SK-N-SH (cell line): ENCODE measurements at regions not wholly inside any gene's neighbourhood (a gene's known extent, or its start where the extent isn't known, plus 50 kb on each side); places are given as distances from the start of the nearest gene placed in this dataset.

Experiments used
- FOXM1 ChIP-seq: IDR thresholded peaks from 2 replicates; pipeline ENCODE4 v1.4.0; 2012; ENCODE audit warnings: low read depth, mild to moderate bottlenecking
- GABPA ChIP-seq: IDR thresholded peaks from 2 replicates; pipeline ENCODE4 v1.4.0; 2012; ENCODE audit warnings: low read depth, mild to moderate bottlenecking
- JUND ChIP-seq: IDR thresholded peaks from 2 replicates; pipeline ENCODE4 v1.4.0; 2012
- POLR2AphosphoS5 ChIP-seq: IDR thresholded peaks from 2 replicates; pipeline ENCODE4 v1.6.1; 2012; ENCODE audit warnings: low read depth, low read length
- RCOR1 ChIP-seq: fragments of 150-350 bp; IDR thresholded peaks from 2 replicates; pipeline ENCODE4 v1.6.1; 2017; ENCODE audit warnings: antibody characterized with exemption, low read length
- TEAD4 ChIP-seq: IDR thresholded peaks from 2 replicates; pipeline ENCODE4 v1.4.0; 2012; ENCODE audit warnings: mild to moderate bottlenecking, borderline replicate concordance; ENCODE audit not compliant: insufficient read depth
- YY1 ChIP-seq: IDR thresholded peaks from 2 replicates; pipeline ENCODE4 v1.4.0; 2012; ENCODE audit warnings: low read depth, mild to moderate bottlenecking
- TF ChIP-seq, protein P1 (sequence below): fragments of 200-600 bp; sonication (generic); IDR thresholded peaks from 2 replicates; pipeline ENCODE4 v1.6.1; 2017; ENCODE audit warnings: antibody characterized with exemption, mild to moderate bottlenecking, moderate library complexity

DNA sequence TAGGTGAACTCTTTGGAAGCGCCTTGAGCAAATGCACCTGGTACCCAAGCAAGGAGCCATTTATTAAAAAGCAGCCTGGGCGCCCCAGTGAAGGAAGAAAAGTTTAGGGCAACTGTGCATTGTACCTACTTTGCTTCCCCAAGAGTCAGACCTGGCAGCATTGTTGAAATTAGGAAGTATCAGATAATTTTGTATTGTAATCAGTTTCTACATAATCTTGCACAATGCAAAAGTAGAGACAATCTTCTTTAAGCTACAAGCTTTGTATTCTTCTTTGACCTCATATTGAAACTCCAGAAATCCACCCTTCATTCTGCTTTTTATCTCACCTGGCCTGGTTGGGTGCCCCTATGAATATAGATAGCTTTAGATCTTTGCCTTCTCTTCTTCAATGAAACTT lies 490.8 kb downstream of the RASEF start:
- TF ChIP-seq, protein P1, sequence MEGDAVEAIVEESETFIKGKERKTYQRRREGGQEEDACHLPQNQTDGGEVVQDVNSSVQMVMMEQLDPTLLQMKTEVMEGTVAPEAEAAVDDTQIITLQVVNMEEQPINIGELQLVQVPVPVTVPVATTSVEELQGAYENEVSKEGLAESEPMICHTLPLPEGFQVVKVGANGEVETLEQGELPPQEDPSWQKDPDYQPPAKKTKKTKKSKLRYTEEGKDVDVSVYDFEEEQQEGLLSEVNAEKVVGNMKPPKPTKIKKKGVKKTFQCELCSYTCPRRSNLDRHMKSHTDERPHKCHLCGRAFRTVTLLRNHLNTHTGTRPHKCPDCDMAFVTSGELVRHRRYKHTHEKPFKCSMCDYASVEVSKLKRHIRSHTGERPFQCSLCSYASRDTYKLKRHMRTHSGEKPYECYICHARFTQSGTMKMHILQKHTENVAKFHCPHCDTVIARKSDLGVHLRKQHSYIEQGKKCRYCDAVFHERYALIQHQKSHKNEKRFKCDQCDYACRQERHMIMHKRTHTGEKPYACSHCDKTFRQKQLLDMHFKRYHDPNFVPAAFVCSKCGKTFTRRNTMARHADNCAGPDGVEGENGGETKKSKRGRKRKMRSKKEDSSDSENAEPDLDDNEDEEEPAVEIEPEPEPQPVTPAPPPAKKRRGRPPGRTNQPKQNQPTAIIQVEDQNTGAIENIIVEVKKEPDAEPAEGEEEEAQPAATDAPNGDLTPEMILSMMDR, result no peak
- TF ChIP-seq FOXM1 (no peak), YY1 (no peak), TEAD4 (no peak), POLR2AphosphoS5 (no peak), RCOR1 (no peak), GABPA (no peak), JUND (no peak)
